GM23338 (cell line): ENCODE measurements at regions not wholly inside any gene's neighbourhood (a gene's known extent, or its start where the extent isn't known, plus 50 kb on each side); places are given as distances from the start of the nearest gene placed in this dataset.

Source experiments
- ATAC-seq: fragments of 200-7000 bp; cut with Tn5 transposase; 3 replicates; pipeline ENCODE4 v1.9.1; 2020
- DNase-seq: peaks from one replicate; pipeline ENCODE4 v3.0.0-alpha.2; 2015; ENCODE audit warnings: low spot score
- H2AFZ ChIP-seq: fragments of 200-600 bp; sonication (generic); 2 replicates; pipeline ENCODE4 v1.8.0; 2016; ENCODE audit warnings: antibody characterized with exemption, mild to moderate bottlenecking, moderate library complexity
- H3F3A ChIP-seq: fragments of 200-600 bp; sonication (generic); replicated peaks from 2 replicates; pipeline ENCODE4 v1.8.0; 2017; ENCODE audit warnings: antibody characterized with exemption, mixed run types, low read depth
- H3K27ac ChIP-seq: fragments of 200-600 bp; sonication (generic); 2 replicates; pipeline ENCODE4 v1.6.1; 2016; ENCODE audit warnings: low read depth
- H3K27me3 ChIP-seq: fragments of 200-600 bp; sonication (generic); 2 replicates; pipeline ENCODE4 v1.8.0; 2016; ENCODE audit warnings: mild to moderate bottlenecking, mixed run types, moderate library complexity; ENCODE audit not compliant: insufficient read depth
- H3K36me3 ChIP-seq: fragments of 200-600 bp; sonication (generic); 2 replicates; pipeline ENCODE4 v1.8.0; 2016; ENCODE audit warnings: mild to moderate bottlenecking; ENCODE audit not compliant: insufficient read depth
- H3K4me1 ChIP-seq: fragments of 200-600 bp; sonication (generic); 2 replicates; pipeline ENCODE4 v1.8.0; 2016; ENCODE audit warnings: mild to moderate bottlenecking, moderate library complexity; ENCODE audit not compliant: insufficient read depth
- H3K4me2 ChIP-seq: fragments of 200-600 bp; sonication (generic); 2 replicates; pipeline ENCODE4 v1.7.1; 2017; ENCODE audit warnings: mixed run types
- H3K4me3 ChIP-seq: fragments of 200-600 bp; sonication (generic); 2 replicates; pipeline ENCODE4 v1.6.1; 2016; ENCODE audit warnings: mixed run types
- H3K79me2 ChIP-seq: fragments of 200-600 bp; sonication (generic); replicated peaks from 2 replicates; pipeline ENCODE4 v1.8.0; 2017; ENCODE audit warnings: mild to moderate bottlenecking; ENCODE audit not compliant: insufficient read depth
- H3K9me2 ChIP-seq: fragments of 200-600 bp; sonication (generic); 2 replicates; pipeline ENCODE4 v1.8.0; 2017; ENCODE audit not compliant: insufficient read depth
- H4K20me1 ChIP-seq: fragments of 200-600 bp; sonication (generic); replicated peaks from 2 replicates; pipeline ENCODE4 v1.8.0; 2017; ENCODE audit warnings: mild to moderate bottlenecking; ENCODE audit not compliant: insufficient read depth
- H3K27ac Mint-ChIP-seq: 2 replicates; pipeline ENCODE4 v1.8.0; 2020; ENCODE audit warnings: inconsistent platforms, mild to moderate bottlenecking, moderate library complexity, mixed read lengths
- H3K27me3 Mint-ChIP-seq: 3 replicates; pipeline ENCODE4 v1.8.0; 2022; ENCODE audit warnings: low read depth, mild to moderate bottlenecking, moderate library complexity, mixed read lengths, inconsistent platforms; ENCODE audit not compliant: insufficient read depth, poor library complexity
- H3K36me3 Mint-ChIP-seq: 3 replicates; pipeline ENCODE4 v1.8.0; 2021; ENCODE audit warnings: low read depth, mild to moderate bottlenecking, inconsistent platforms, moderate library complexity, mixed read lengths
- H3K4me1 Mint-ChIP-seq: 3 replicates; pipeline ENCODE4 v1.8.0; 2020; ENCODE audit warnings: mild to moderate bottlenecking, inconsistent platforms, mixed read lengths
- H3K4me3 Mint-ChIP-seq: 3 replicates; pipeline ENCODE4 v1.8.0; 2021; ENCODE audit warnings: moderate library complexity, mild to moderate bottlenecking, inconsistent platforms, mixed read lengths
- H3K9me3 Mint-ChIP-seq: 3 replicates; pipeline ENCODE4 v1.8.0; 2020; ENCODE audit warnings: moderate library complexity, mild to moderate bottlenecking, inconsistent platforms, mixed read lengths
- CREB1 ChIP-seq: fragments of 250-450 bp; sonication (Bioruptor Pico); IDR thresholded peaks from 2 replicates; pipeline ENCODE4 v1.5.0; 2020; ENCODE audit warnings: low read depth, mild to moderate bottlenecking, moderate library complexity
- CTCF ChIP-seq, 2 experiments: fragments of 200-600 bp in 1 of 2; sonication (generic) in 1 of 2; conservative IDR thresholded peaks; 2 replicates each; pipeline versions ENCODE4 v1.5.1 to v1.6.1; 2016 to 2017; ENCODE audit warnings: antibody characterized with exemption in 2 of 2, low read depth in 2 of 2, mild to moderate bottlenecking in 2 of 2, moderate library complexity in 1 of 2
- EZH2phosphoT487 ChIP-seq: fragments of 200-600 bp; sonication (generic); IDR thresholded peaks from one replicate; pipeline ENCODE4 v1.8.1; 2018; ENCODE audit warnings: antibody characterized with exemption; ENCODE audit not compliant: unreplicated experiment
- JUNB ChIP-seq: IDR thresholded peaks from one replicate; pipeline ENCODE4 v1.6.1; 2016; ENCODE audit warnings: antibody characterized with exemption; ENCODE audit not compliant: unreplicated experiment
- NANOG ChIP-seq: IDR thresholded peaks from 2 replicates; pipeline ENCODE4 v1.6.1; 2016; ENCODE audit warnings: antibody characterized with exemption, borderline replicate concordance
- ZNF114 ChIP-seq: fragments of 250-450 bp; sonication (Bioruptor Pico); IDR thresholded peaks from 2 replicates; pipeline ENCODE4 v1.5.0; 2020; ENCODE audit warnings: mild to moderate bottlenecking, moderate library complexity
- ZNF331 ChIP-seq: fragments of 250-450 bp; sonication (Bioruptor Pico); IDR thresholded peaks from 2 replicates; pipeline ENCODE4 v1.5.0; 2020; ENCODE audit warnings: low read depth, mild to moderate bottlenecking, moderate library complexity
- TF ChIP-seq, protein P1 (sequence below): fragments of 250-450 bp; sonication (Bioruptor Pico); IDR thresholded peaks from 2 replicates; pipeline ENCODE4 v1.5.0; 2020; ENCODE audit warnings: mild to moderate bottlenecking, moderate library complexity

- Histone ChIP-seq H2AFZ (no peak overlapping the region), H3K36me3 (no peaks in the 10 kb centered on the region), H4K20me1 (peaks cover 14% of the 10 kb centered on the region), H3K27me3 (peaks cover 58% of the 10 kb centered on the region), H3K9me2 (no peaks in the 10 kb centered on the region), H3K4me3 (no peak overlapping the region), H3K79me2 (no peaks in the 10 kb centered on the region), H3K4me2 (no peak overlapping the region), H3K27ac (no peak overlapping the region), H3F3A (no peaks in the 10 kb centered on the region), H3K4me1 (peaks cover 24% of the 10 kb centered on the region)
- Mint-ChIP-seq H3K9me3 (no peaks in the 10 kb centered on the region), H3K27me3 (peaks cover 50% of the 10 kb centered on the region), H3K27ac (no peak overlapping the region), H3K36me3 (no peaks in the 10 kb centered on the region), H3K4me1 (peaks cover 35% of the 10 kb centered on the region), H3K4me3 (no peak overlapping the region)
- no peak for DNase-seq
- TF ChIP-seq EZH2phosphoT487: no peak
- TF ChIP-seq JUNB: no peak
- no peak for TF ChIP-seq CTCF (conservative IDR thresholded peaks at IDR 0.05; ENCODE audit: low read depth in 2 of 2)
- no peak for TF ChIP-seq ZNF331 (CRISPR knock-in tag)
- no peak for TF ChIP-seq NANOG
- no peak for TF ChIP-seq CREB1 (CRISPR knock-in tag)
- no peak for TF ChIP-seq ZNF114
- TF ChIP-seq, protein P1, sequence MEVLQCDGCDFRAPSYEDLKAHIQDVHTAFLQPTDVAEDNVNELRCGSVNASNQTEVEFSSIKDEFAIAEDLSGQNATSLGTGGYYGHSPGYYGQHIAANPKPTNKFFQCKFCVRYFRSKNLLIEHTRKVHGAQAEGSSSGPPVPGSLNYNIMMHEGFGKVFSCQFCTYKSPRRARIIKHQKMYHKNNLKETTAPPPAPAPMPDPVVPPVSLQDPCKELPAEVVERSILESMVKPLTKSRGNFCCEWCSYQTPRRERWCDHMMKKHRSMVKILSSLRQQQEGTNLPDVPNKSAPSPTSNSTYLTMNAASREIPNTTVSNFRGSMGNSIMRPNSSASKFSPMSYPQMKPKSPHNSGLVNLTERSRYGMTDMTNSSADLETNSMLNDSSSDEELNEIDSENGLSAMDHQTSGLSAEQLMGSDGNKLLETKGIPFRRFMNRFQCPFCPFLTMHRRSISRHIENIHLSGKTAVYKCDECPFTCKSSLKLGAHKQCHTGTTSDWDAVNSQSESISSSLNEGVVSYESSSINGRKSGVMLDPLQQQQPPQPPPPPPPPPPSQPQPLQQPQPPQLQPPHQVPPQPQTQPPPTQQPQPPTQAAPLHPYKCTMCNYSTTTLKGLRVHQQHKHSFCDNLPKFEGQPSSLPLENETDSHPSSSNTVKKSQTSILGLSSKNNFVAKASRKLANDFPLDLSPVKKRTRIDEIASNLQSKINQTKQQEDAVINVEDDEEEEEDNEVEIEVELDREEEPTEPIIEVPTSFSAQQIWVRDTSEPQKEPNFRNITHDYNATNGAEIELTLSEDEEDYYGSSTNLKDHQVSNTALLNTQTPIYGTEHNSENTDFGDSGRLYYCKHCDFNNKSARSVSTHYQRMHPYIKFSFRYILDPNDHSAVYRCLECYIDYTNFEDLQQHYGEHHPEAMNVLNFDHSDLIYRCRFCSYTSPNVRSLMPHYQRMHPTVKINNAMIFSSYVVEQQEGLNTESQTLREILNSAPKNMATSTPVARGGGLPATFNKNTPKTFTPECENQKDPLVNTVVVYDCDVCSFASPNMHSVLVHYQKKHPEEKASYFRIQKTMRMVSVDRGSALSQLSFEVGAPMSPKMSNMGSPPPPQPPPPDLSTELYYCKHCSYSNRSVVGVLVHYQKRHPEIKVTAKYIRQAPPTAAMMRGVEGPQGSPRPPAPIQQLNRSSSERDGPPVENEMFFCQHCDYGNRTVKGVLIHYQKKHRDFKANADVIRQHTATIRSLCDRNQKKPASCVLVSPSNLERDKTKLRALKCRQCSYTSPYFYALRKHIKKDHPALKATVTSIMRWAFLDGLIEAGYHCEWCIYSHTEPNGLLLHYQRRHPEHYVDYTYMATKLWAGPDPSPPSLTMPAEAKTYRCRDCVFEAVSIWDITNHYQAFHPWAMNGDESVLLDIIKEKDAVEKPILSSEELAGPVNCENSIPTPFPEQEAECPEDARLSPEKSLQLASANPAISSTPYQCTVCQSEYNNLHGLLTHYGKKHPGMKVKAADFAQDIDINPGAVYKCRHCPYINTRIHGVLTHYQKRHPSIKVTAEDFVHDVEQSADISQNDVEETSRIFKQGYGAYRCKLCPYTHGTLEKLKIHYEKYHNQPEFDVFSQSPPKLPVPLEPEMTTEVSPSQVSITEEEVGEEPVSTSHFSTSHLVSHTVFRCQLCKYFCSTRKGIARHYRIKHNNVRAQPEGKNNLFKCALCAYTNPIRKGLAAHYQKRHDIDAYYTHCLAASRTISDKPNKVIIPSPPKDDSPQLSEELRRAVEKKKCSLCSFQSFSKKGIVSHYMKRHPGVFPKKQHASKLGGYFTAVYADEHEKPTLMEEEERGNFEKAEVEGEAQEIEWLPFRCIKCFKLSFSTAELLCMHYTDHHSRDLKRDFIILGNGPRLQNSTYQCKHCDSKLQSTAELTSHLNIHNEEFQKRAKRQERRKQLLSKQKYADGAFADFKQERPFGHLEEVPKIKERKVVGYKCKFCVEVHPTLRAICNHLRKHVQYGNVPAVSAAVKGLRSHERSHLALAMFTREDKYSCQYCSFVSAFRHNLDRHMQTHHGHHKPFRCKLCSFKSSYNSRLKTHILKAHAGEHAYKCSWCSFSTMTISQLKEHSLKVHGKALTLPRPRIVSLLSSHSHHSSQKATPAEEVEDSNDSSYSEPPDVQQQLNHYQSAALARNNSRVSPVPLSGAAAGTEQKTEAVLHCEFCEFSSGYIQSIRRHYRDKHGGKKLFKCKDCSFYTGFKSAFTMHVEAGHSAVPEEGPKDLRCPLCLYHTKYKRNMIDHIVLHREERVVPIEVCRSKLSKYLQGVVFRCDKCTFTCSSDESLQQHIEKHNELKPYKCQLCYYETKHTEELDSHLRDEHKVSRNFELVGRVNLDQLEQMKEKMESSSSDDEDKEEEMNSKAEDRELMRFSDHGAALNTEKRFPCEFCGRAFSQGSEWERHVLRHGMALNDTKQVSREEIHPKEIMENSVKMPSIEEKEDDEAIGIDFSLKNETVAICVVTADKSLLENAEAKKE (CRISPR knock-in tag): no peak
- ATAC-seq: no peak
These were observed 66.7 kb upstream of the PNMA1 start for GRCh38 chr14:73780896-73781295.
